IPS-NIHi7 (cell line): ENCODE measurements at regions not wholly inside any gene's neighbourhood (a gene's known extent, or its start where the extent isn't known, plus 50 kb on each side); places are given as distances from the start of the nearest gene placed in this dataset.
"Not testable (repeated sequence)": the region's sequence is repeated elsewhere in the genome, so short reads cannot be mapped to it uniquely, and the experiment has no call there.

Source experiments
- DNase-seq: peaks from one replicate; pipeline ENCODE4 v3.0.0; 2012; ENCODE audit warnings: mixed read lengths; ENCODE audit errors: extremely low spot score

DNA sequence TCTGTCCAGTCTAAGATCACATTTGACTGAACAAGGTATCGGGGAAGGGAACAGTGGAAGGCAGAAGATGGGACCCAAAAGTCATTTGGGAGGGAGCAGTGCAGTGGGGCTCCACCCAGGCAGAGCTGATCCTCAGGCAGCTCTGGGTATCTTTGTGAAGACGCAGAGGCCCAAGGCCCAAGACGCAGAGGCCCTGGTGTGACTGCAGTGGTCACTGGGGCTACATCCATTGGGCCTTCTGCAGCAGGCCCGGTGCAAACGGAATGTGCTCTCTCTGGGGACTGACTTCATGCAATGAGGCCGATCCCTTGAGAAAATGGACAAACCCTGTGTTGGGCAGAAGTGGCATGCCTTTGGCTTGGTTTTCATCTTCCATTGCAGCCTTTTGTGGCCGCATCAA lies 463.4 kb upstream of the ZNF507 start:
- no peak for DNase-seq

- no peak for DNase-seq
Observed at GRCh38 chr19:31882709-31883108, 462.7 kb upstream of the ZNF507 start.

DNA sequence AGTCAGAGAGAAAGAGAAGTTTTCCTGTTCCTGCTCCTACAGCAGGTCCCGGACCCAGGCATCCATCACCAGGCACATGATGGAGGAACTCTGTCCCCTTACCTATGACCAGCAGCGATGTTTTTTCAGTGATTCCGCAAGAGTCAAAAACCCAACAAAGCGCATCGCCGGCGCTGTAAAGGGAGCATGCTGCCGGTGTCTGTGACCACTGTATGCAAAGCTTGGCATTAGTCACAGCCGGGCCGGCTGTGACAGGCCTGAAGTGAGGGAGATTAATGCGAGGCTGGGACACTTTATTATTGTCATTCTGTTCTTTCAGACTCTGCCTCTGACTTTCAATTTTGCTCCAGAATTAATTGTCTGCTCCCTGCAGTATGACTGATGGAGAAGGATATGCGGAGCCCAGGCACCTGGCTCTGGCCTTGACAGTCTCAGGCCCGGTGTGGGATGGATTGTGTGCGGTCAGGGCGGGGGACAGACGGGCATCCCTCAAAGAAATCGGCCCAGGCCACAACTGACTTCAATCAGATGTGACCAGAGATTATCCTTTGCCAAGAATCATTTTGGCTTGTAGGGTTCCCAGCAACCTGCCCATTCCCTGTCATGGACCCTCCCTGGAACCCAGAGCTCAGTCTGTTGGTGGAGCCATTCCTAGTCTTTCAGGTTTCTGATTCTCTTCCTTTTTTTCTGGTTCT lies 462.0 kb upstream of the ZNF507 start:
- no peak for DNase-seq

DNA sequence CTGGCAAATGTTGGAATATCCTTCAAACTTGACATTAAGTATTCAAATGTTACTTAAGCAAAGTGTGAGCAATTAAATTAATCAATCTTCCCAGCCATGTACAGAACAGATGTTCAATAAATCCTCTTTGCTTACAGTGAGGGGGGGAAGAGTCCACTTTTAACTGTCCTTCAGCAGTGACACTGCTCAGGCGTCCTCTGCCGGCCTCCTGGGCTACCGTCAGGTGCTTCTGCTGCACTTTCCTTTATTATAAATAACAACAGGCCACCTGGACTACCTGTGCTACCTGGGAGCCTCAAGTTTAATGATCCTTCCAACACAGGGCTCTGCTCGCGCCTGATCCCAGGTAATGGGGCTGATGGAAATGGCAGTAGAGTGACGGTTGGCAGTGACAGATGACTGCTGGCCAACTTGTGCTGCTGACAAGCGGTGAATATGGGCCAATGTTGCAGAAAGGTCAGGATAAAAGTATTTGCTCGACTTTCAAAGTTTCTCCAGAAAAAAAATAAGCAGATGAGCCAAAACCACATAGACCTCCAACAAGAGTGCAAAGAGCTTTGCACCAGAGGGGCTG lies 460.0 kb upstream of the ZNF507 start:
- DNase-seq, result no peak

GRCh38 chr19:31890230-31890629 lies 455.2 kb upstream of the ZNF507 start:
- DNase-seq, result no peak

DNA sequence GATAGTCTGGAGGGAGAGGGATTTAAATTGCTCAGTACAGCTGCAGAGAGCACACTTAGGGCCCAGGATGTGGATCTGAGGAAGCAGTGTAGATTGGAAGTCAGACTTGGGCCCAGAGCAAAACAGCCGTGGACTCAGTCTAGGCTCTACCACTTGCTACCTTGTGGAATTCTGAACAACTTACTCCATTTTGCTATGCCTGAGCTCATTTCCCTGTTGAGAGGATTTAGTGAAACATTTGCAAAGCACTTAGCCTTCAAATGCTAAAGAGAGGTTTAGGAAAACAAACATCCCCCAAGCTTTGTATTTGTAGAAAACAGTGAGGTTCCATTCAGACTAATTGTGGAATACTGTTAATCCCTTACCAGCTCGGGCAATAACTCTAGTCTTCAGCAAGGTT lies 453.4 kb upstream of the ZNF507 start:
- DNase-seq, result no peak

- not testable (repeated sequence) for DNase-seq
Observed at GRCh38 chr19:31893491-31893890, 451.9 kb upstream of the ZNF507 start.

- no peak for DNase-seq
Observed at GRCh38 chr19:31894451-31894850, 451.0 kb upstream of the ZNF507 start.

GRCh38 chr19:31897292-31897691 lies 448.1 kb upstream of the ZNF507 start:
- no peak for DNase-seq

GRCh38 chr19:31900991-31901390 lies 444.4 kb upstream of the ZNF507 start:
- DNase-seq, result no peak

- no peak for DNase-seq
Observed at GRCh38 chr19:31902821-31903220, 442.6 kb upstream of the ZNF507 start.

DNA sequence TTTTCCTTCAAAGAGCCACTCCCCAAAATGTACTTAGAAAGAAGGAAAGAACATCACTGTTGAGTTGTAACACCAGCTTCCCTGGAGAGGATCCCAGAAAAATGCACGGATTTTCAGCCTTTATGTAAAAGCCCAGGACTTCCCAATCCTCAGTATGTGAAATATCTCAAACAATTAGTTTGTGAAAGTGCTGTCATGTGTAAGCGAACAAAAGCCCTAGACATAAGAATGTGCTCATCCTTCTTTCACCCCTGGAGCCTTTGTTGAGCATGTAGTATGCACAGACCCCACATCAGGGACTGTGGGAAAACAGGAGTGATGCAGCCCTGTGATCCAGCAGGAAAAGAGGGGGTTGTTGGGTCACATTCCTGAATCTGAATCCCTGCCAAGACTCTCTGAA lies 441.4 kb upstream of the ZNF507 start:
- DNase-seq, result no peak

DNA sequence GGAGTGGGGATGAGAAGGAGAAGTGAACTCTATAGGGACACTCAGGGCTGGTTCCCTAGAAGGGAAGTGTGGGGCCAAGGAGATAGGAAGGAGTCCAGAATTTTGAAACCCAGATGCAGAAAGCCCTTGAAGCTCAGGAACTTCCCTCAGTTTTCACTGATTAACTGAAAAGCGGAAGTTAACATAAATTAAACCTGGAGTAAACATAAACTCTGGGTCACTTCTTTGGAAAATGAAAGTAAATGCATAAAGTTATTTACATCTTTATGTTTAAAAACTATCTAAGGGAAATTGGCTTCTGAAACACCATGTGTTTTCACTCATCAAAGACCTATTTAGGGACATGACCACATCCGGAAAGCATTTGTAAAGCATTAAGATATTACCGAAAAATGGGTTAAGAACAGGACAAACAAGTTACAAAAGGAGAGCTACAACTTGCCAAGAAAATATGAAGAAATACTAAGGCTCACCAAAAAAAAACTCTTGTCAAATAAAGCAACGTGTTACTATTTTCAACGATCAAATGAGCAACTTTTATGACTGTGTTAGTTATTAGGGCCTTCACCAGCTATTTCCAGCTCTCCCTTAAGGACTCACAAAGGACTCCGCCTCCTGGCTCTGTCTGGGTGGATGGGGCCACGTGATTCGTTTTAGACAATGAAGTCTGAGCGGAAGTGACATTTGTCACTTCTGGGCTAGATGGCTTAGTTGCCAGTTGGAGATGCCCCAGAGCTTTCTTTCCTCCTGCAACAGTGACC lies 439.1 kb upstream of the ZNF507 start:
- no peak for DNase-seq

- DNase-seq, result no peak
Observed at GRCh38 chr19:31907661-31908060, 437.7 kb upstream of the ZNF507 start.

DNA sequence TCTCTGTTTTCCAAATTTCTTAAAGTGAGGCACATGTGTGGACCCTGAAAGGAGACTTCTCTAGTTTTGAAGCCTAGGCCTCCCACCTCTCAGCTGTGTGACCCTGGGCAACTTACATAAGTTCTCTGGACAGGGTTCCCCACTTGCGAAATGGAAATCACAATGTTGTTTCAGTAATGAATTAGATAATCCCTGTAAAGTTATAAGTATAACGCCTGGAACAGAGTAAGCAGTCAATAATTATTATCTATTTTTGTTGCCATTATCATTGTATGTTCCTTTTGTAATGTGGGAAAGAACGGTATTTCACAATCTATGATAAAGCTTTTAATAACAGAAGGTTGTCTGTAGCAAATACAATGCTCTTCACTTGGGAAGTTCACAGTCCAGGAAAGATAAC lies 437.3 kb upstream of the ZNF507 start:
- no peak for DNase-seq

DNA sequence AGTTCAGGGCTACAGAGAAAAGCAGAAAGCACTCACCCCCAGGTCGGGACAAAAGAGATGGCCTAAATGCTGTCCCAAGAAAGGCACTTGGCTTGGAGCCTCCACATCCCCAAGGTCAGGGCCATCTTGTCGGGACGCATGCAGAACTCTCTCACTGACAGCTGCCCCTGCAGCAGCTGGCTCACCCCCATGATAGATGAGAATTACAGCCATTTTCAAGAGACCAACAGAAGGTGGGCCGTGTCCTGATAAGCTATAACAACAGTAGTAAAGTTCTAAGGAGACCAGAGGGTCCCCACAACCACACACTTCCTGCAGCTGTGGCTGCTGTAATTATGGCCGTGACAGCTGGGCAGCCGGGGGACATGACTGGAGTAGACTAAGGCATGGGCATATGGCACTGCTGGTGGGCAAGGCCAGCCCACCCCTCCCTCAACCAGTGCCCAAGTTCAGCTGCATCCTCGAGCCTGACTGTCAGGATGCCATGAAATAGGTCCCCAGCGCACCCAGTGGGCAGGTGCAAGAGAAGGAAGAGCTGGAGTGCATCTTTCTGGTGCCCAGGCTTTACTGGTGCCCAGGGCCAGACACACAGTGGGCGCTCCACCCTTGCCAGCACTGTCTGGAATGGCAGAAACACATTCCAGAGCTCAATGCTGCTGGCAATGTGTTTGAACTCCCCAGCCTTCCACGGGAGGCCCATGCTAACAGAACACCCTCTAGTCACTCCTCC lies 436.7 kb upstream of the ZNF507 start:
- DNase-seq, result no peak

DNA sequence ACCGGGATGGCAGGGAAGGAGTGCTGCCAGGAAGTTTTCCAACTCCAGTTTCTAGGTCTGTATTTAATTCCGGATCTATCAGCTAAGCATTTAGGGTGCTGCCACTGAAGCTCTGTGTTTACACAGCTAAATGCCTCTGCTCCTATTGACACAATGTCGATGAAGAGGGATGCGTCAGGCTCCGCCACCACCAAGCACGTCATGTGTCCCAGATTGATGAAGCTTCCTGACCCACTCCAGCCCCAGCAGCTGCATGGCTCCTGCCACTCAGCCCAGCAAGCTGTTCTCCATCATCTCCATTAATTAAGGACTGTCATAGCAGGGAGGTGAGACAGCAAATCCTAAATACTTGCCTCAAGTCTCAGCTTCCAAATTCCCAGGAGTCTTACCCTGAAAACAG lies 435.2 kb upstream of the ZNF507 start:
- DNase-seq, result no peak

GRCh38 chr19:31911577-31911976 lies 433.8 kb upstream of the ZNF507 start:
- DNase-seq, result no peak

GRCh38 chr19:31913103-31913661 lies 432.2 kb upstream of the ZNF507 start:
- no peak for DNase-seq

DNA sequence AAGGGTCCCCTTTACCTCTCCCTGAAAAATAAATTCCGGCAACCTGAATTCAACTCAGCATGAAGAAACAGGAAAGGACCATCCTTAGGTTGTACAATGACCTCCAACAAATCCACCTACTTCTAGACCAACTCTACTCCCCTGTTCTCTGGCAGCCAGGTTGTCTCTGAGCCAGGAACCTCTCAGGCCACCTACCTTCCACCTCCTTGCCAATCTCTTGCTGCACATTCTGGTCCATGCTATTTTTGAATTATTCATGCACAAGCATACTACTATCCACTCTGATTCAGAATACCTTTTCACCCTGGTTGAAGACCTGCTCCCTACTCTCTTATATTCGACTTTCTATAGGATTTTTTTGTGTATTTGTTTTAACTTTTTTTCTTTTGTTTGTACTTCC lies 415.0 kb upstream of the ZNF507 start:
- DNase-seq, result no peak

DNA sequence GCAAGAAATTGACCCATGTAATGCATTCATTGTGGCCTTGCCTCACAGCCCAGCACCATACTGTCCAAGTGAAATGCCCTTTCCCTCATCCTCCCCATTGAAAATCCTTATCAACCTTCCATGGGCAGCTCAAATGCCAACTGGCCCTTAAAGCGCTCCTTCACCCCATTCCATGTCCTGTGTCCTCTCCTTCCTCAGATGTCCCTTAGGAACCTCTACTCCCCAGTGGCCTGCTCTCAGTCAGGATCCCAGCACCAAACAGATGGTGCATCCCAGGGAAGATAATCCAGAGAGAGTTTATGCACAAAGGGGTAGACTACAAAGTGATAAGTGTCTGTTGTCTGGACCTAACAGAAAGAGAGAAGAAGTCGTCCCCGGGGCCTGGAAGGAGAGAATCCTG lies 407.4 kb upstream of the ZNF507 start:
- no peak for DNase-seq

- DNase-seq, result no peak
Observed at GRCh38 chr19:31938675-31939074, 406.7 kb upstream of the ZNF507 start.
